ENCODE measurements at regions not wholly inside any gene's neighbourhood (a gene's known extent, or its start where the extent isn't known, plus 50 kb on each side); places are given as distances from the start of the nearest gene placed in this dataset.

- POLR2A ChIA-PET: no interaction called here
- intact Hi-C loops (cut with micrococcal nuclease): no loop called here
- no peaks in the 10 kb centered on the region for H3K4me1 Mint-ChIP-seq
- no peaks in the 10 kb centered on the region for H3K4me1 ChIP-seq (ENCODE audit: control insufficient read depth in 2 of 2, insufficient read depth in 2 of 2, low read length in 2 of 2)
- no peak overlapping the region for H3K27ac ChIP-seq (ENCODE audit: low read depth, low read length)
- H3K27me3 ChIP-seq (ENCODE audit: control insufficient read depth in 2 of 2, insufficient read depth in 2 of 2, low read length in 2 of 2): no peaks in the 10 kb centered on the region
- no peaks in the 10 kb centered on the region for H3K27me3 Mint-ChIP-seq
- no peak for ATAC-seq
- H3K9me3 Mint-ChIP-seq: peaks cover 0 to 16% (median 4%) of the 10 kb centered on the region in 11 donors
- no peak for DNase-seq
- no peak overlapping the region for H3K4me3 ChIP-seq (ENCODE audit: low read length)
- CTCF ChIA-PET: no interaction called here
- no peak overlapping the region for H3K4me3 Mint-ChIP-seq
- no peak overlapping the region for H3K27ac Mint-ChIP-seq
- no peaks in the 10 kb centered on the region for H3K36me3 ChIP-seq (ENCODE audit: control insufficient read depth in 2 of 3, insufficient read depth in 3 of 3, low read length in 3 of 3)
- no peaks in the 10 kb centered on the region for H3K9me3 ChIP-seq (ENCODE audit: control insufficient read depth in 2 of 3, low read length in 3 of 3)
- H3K36me3 Mint-ChIP-seq: peaks cover 0 to 5% (median 1%) of the 10 kb centered on the region in 5 donors
Observed at GRCh38 chr4:13316354-13316753, 167.8 kb downstream of the RAB28 start.

- DNase-seq (no peak), ATAC-seq (no peak)
- no peak overlapping the region for H3K4me3 Mint-ChIP-seq
- no peak overlapping the region for H3K27ac ChIP-seq (ENCODE audit: low read depth, low read length)
- H3K4me1 ChIP-seq (ENCODE audit: control insufficient read depth in 2 of 2, insufficient read depth in 2 of 2, low read length in 2 of 2): no peaks in the 10 kb centered on the region
- no peak overlapping the region for H3K4me3 ChIP-seq (ENCODE audit: low read length)
- POLR2A ChIA-PET: no interaction called here
- no peaks in the 10 kb centered on the region for H3K36me3 ChIP-seq (ENCODE audit: control insufficient read depth in 2 of 3, insufficient read depth in 3 of 3, low read length in 3 of 3)
- no peaks in the 10 kb centered on the region for H3K27me3 ChIP-seq (ENCODE audit: control insufficient read depth in 2 of 2, insufficient read depth in 2 of 2, low read length in 2 of 2)
- H3K27ac Mint-ChIP-seq: no peak overlapping the region
- CTCF ChIA-PET: no interaction called here
- intact Hi-C loops (cut with micrococcal nuclease): no loop called here
- peaks cover 0 to 5% (median 0%) of the 10 kb centered on the region in 11 donors for H3K9me3 Mint-ChIP-seq
- peaks cover 0 to 4% (median 0%) of the 10 kb centered on the region in 5 donors for H3K36me3 Mint-ChIP-seq
- H3K27me3 Mint-ChIP-seq: no peaks in the 10 kb centered on the region
- H3K4me1 Mint-ChIP-seq: no peaks in the 10 kb centered on the region
- no peaks in the 10 kb centered on the region for H3K9me3 ChIP-seq (ENCODE audit: control insufficient read depth in 2 of 3, low read length in 3 of 3)
Observed at GRCh38 chr4:13313856-13314255, 170.3 kb downstream of the RAB28 start.

GRCh38 chr4:13312264-13312663 is 171.9 kb downstream of the RAB28 start:
- Histone ChIP-seq H3K36me3 (ENCODE audit: control insufficient read depth in 2 of 3, insufficient read depth in 3 of 3, low read length in 3 of 3) (no peaks in the 10 kb centered on the region), H3K4me3 (ENCODE audit: low read length) (no peak overlapping the region), H3K27me3 (ENCODE audit: control insufficient read depth in 2 of 2, insufficient read depth in 2 of 2, low read length in 2 of 2) (no peaks in the 10 kb centered on the region), H3K27ac (ENCODE audit: low read depth, low read length) (no peak overlapping the region), H3K4me1 (ENCODE audit: control insufficient read depth in 2 of 2, insufficient read depth in 2 of 2, low read length in 2 of 2) (no peaks in the 10 kb centered on the region), H3K9me3 (ENCODE audit: control insufficient read depth in 2 of 3, low read length in 3 of 3) (no peaks in the 10 kb centered on the region)
- peaks cover 0 to 5% (median 0%) of the 10 kb centered on the region in 11 donors for H3K9me3 Mint-ChIP-seq
- no peak overlapping the region for H3K4me3 Mint-ChIP-seq
- H3K27ac Mint-ChIP-seq: no peak overlapping the region
- DNase-seq: no peak
- ChIA-PET CTCF (no interaction called here), POLR2A (no interaction called here)
- peaks cover 0 to 4% (median 0%) of the 10 kb centered on the region in 5 donors for H3K36me3 Mint-ChIP-seq
- ATAC-seq: no peak
- no peaks in the 10 kb centered on the region for H3K27me3 Mint-ChIP-seq
- intact Hi-C loops (cut with micrococcal nuclease): no loop called here
- H3K4me1 Mint-ChIP-seq: no peaks in the 10 kb centered on the region

GRCh38 chr4:13309751-13310150 is 174.4 kb downstream of the RAB28 start:
- H3K27me3 ChIP-seq (ENCODE audit: control insufficient read depth in 2 of 2, insufficient read depth in 2 of 2, low read length in 2 of 2): no peaks in the 10 kb centered on the region
- Mint-ChIP-seq H3K27ac (no peak overlapping the region), H3K36me3 (peaks cover 0 to 19% (median 10%) of the 10 kb centered on the region in 5 donors), H3K9me3 (peaks cover 0 to 10% (median 2%) of the 10 kb centered on the region in 11 donors), H3K4me3 (no peak overlapping the region), H3K27me3 (no peaks in the 10 kb centered on the region), H3K4me1 (no peaks in the 10 kb centered on the region)
- no peak overlapping the region for H3K27ac ChIP-seq (ENCODE audit: low read depth, low read length)
- ChIA-PET CTCF (no interaction called here), POLR2A (no interaction called here)
- ATAC-seq (no peak), DNase-seq (no peak)
- no peaks in the 10 kb centered on the region for H3K4me1 ChIP-seq (ENCODE audit: control insufficient read depth in 2 of 2, insufficient read depth in 2 of 2, low read length in 2 of 2)
- no peaks in the 10 kb centered on the region for H3K9me3 ChIP-seq (ENCODE audit: control insufficient read depth in 2 of 3, low read length in 3 of 3)
- no peak overlapping the region for H3K4me3 ChIP-seq (ENCODE audit: low read length)
- no peaks in the 10 kb centered on the region for H3K36me3 ChIP-seq (ENCODE audit: control insufficient read depth in 2 of 3, insufficient read depth in 3 of 3, low read length in 3 of 3)
- intact Hi-C loops (cut with micrococcal nuclease): no loop called here

- H3K4me1 ChIP-seq (ENCODE audit: control insufficient read depth in 2 of 2, insufficient read depth in 2 of 2, low read length in 2 of 2): no peaks in the 10 kb centered on the region
- H3K4me1 Mint-ChIP-seq: no peaks in the 10 kb centered on the region
- DNase-seq (no peak), ATAC-seq (no peak)
- CTCF ChIA-PET: no interaction called here
- POLR2A ChIA-PET: no interaction called here
- peaks cover 0 to 25% (median 21%) of the 10 kb centered on the region in 5 donors for H3K36me3 Mint-ChIP-seq
- H3K9me3 ChIP-seq (ENCODE audit: control insufficient read depth in 2 of 3, low read length in 3 of 3): no peaks in the 10 kb centered on the region
- intact Hi-C loops (cut with micrococcal nuclease): loop anchor here in 1 of 2 donors (2.0 kb wide), 1 partner anchor 40 kb away; no protein-coding TSS in a partner anchor
- no peak overlapping the region for H3K27ac Mint-ChIP-seq
- H3K27ac ChIP-seq (ENCODE audit: low read depth, low read length): no peak overlapping the region
- H3K4me3 Mint-ChIP-seq: no peak overlapping the region
- H3K36me3 ChIP-seq (ENCODE audit: control insufficient read depth in 2 of 3, insufficient read depth in 3 of 3, low read length in 3 of 3): no peaks in the 10 kb centered on the region
- no peaks in the 10 kb centered on the region for H3K27me3 ChIP-seq (ENCODE audit: control insufficient read depth in 2 of 2, insufficient read depth in 2 of 2, low read length in 2 of 2)
- no peaks in the 10 kb centered on the region for H3K27me3 Mint-ChIP-seq
- H3K9me3 Mint-ChIP-seq: peaks cover 0 to 12% (median 5%) of the 10 kb centered on the region in 11 donors
- H3K4me3 ChIP-seq (ENCODE audit: low read length): no peak overlapping the region
Observed at GRCh38 chr4:13306356-13306755, 177.8 kb downstream of the RAB28 start.

GRCh38 chr4:13302876-13303275 is 181.3 kb downstream of the RAB28 start:
- CTCF ChIA-PET: no interaction called here
- ATAC-seq: no peak
- no peaks in the 10 kb centered on the region for H3K4me1 Mint-ChIP-seq

GRCh38 chr4:13299343-13299742 is 184.8 kb downstream of the RAB28 start:
- H3K4me3 ChIP-seq (ENCODE audit: low read length): no peak overlapping the region
- Mint-ChIP-seq H3K36me3 (peaks cover 0 to 62% (median 48%) of the 10 kb centered on the region in 5 donors), H3K27ac (no peak overlapping the region), H3K9me3 (peaks cover 9 to 55% (median 32%) of the 10 kb centered on the region in 11 donors), H3K4me3 (no peak overlapping the region), H3K27me3 (no peaks in the 10 kb centered on the region), H3K4me1 (no peaks in the 10 kb centered on the region)
- ChIA-PET POLR2A (no interaction called here), CTCF (no interaction called here)
- ATAC-seq (no peak), DNase-seq (no peak)
- no peaks in the 10 kb centered on the region for H3K27me3 ChIP-seq (ENCODE audit: control insufficient read depth in 2 of 2, insufficient read depth in 2 of 2, low read length in 2 of 2)
- intact Hi-C loops (cut with micrococcal nuclease): no loop called here
- no peaks in the 10 kb centered on the region for H3K36me3 ChIP-seq (ENCODE audit: control insufficient read depth in 2 of 3, insufficient read depth in 3 of 3, low read length in 3 of 3)
- H3K27ac ChIP-seq (ENCODE audit: low read depth, low read length): no peak overlapping the region
- H3K9me3 ChIP-seq (ENCODE audit: control insufficient read depth in 2 of 3, low read length in 3 of 3): peaks cover 0 to 11% (median 0%) of the 10 kb centered on the region in 3 experiments
- H3K4me1 ChIP-seq (ENCODE audit: control insufficient read depth in 2 of 2, insufficient read depth in 2 of 2, low read length in 2 of 2): no peaks in the 10 kb centered on the region

More at GRCh38 chr4:13302876-13303275, 181.3 kb downstream of the RAB28 start:
- no peak for DNase-seq
- Mint-ChIP-seq H3K27me3 (no peaks in the 10 kb centered on the region), H3K4me3 (no peak overlapping the region), H3K9me3 (peaks cover 11 to 40% (median 26%) of the 10 kb centered on the region in 11 donors), H3K27ac (no peak overlapping the region), H3K36me3 (peaks cover 0 to 58% (median 46%) of the 10 kb centered on the region in 5 donors)
- POLR2A ChIA-PET: no interaction called here
- Histone ChIP-seq H3K9me3 (ENCODE audit: control insufficient read depth in 2 of 3, low read length in 3 of 3) (peaks cover 0 to 5% (median 0%) of the 10 kb centered on the region in 3 experiments), H3K27me3 (ENCODE audit: control insufficient read depth in 2 of 2, insufficient read depth in 2 of 2, low read length in 2 of 2) (no peaks in the 10 kb centered on the region), H3K27ac (ENCODE audit: low read depth, low read length) (no peak overlapping the region), H3K4me3 (ENCODE audit: low read length) (no peak overlapping the region), H3K4me1 (ENCODE audit: control insufficient read depth in 2 of 2, insufficient read depth in 2 of 2, low read length in 2 of 2) (no peaks in the 10 kb centered on the region), H3K36me3 (ENCODE audit: control insufficient read depth in 2 of 3, insufficient read depth in 3 of 3, low read length in 3 of 3) (no peaks in the 10 kb centered on the region)
- intact Hi-C loops (cut with micrococcal nuclease): no loop called here

Measured in naive thymus-derived CD4-positive, alpha-beta T cell (primary cell).